GM23248 (cell line): ENCODE measurements at regions not wholly inside any gene's neighbourhood (a gene's known extent, or its start where the extent isn't known, plus 50 kb on each side); places are given as distances from the start of the nearest gene placed in this dataset.

ENCODE experiments used
- DNase-seq: peaks from one replicate; pipeline ENCODE4 v3.0.0-alpha.2; 2015
- H2AFZ ChIP-seq: fragments of 200-600 bp; sonication (generic); 2 replicates; pipeline ENCODE4 v1.6.1; 2016; ENCODE audit warnings: antibody characterized with exemption
- H3F3A ChIP-seq: fragments of 200-600 bp; sonication (generic); 2 replicates; pipeline ENCODE4 v1.6.1; 2016; ENCODE audit warnings: mild to moderate bottlenecking, antibody characterized with exemption, mixed run types; ENCODE audit not compliant: insufficient read depth
- H3K27ac ChIP-seq: fragments of 200-600 bp; sonication (generic); 2 replicates; pipeline ENCODE4 v1.5.1; 2016; ENCODE audit warnings: mild to moderate bottlenecking
- H3K27me3 ChIP-seq: fragments of 200-600 bp; sonication (generic); replicated peaks from 2 replicates; pipeline ENCODE4 v1.6.1; 2016; ENCODE audit warnings: mild to moderate bottlenecking; ENCODE audit not compliant: insufficient read depth
- H3K36me3 ChIP-seq: fragments of 200-600 bp; sonication (generic); 2 replicates; pipeline ENCODE4 v1.6.1; 2016; ENCODE audit warnings: low read depth, mild to moderate bottlenecking
- H3K4me1 ChIP-seq: fragments of 200-600 bp; sonication (generic); 2 replicates; pipeline ENCODE4 v1.6.1; 2016; ENCODE audit warnings: mild to moderate bottlenecking; ENCODE audit not compliant: insufficient read depth
- H3K4me2 ChIP-seq: fragments of 200-600 bp; sonication (generic); one replicate; pipeline ENCODE4 v1.6.1; 2016; ENCODE audit warnings: mild to moderate bottlenecking; ENCODE audit not compliant: unreplicated experiment
- H3K4me3 ChIP-seq: fragments of 200-600 bp; sonication (generic); 2 replicates; pipeline ENCODE4 v1.5.1; 2016; ENCODE audit warnings: mild to moderate bottlenecking
- H3K79me2 ChIP-seq: fragments of 200-600 bp; sonication (generic); 2 replicates; pipeline ENCODE4 v1.6.1; 2016; ENCODE audit warnings: mild to moderate bottlenecking; ENCODE audit not compliant: insufficient read depth
- H3K9ac ChIP-seq: fragments of 200-600 bp; sonication (generic); 2 replicates; pipeline ENCODE4 v1.6.1; 2016; ENCODE audit warnings: mild to moderate bottlenecking
- H3K9me2 ChIP-seq: fragments of 200-600 bp; sonication (generic); 2 replicates; pipeline ENCODE4 v1.6.1; 2016; ENCODE audit warnings: mixed run types, mild to moderate bottlenecking, moderate library complexity; ENCODE audit not compliant: insufficient read depth
- H3K9me3 ChIP-seq: fragments of 200-600 bp; sonication (generic); one replicate; pipeline ENCODE4 v1.6.1; 2017; ENCODE audit warnings: low read depth
- H4K20me1 ChIP-seq: fragments of 200-600 bp; sonication (generic); 2 replicates; pipeline ENCODE4 v1.6.0; 2016; ENCODE audit not compliant: insufficient read depth
- EZH2 ChIP-seq: fragments of 200-600 bp; sonication (generic); IDR thresholded peaks from 2 replicates; pipeline ENCODE4 v1.6.1; 2018; ENCODE audit warnings: antibody characterized with exemption, mild to moderate bottlenecking; ENCODE audit not compliant: insufficient read depth, poor library complexity, severe bottlenecking
- EZH2phosphoT487 ChIP-seq: fragments of 200-600 bp; sonication (generic); IDR thresholded peaks from 2 replicates; pipeline ENCODE4 v1.6.1; 2018; ENCODE audit warnings: antibody characterized with exemption, moderate library complexity, mild to moderate bottlenecking, low read depth; ENCODE audit not compliant: insufficient read depth
- WGBS, 2 experiments: methylation state at CpG; one replicate each; pipeline ENCODE4 v1.1.6; 2015 to 2017; ENCODE audit warnings: low lambda C conversion rate in 2 of 2, low coverage in 1 of 2; ENCODE audit errors: missing lambda C conversion rate in 2 of 2; 5-methylcytosine and 5-hydroxymethylcytosine counted together
- in situ Hi-C: fragments of 300-500 bp; cut with MboI; formaldehyde crosslinking; loops from 2 replicates; pipeline ENCODE4 v1.15.0; 2020

- H3K9ac ChIP-seq, result no peak overlapping the region
- in situ Hi-C loops, result no loop called here
- no peaks in the 10 kb centered on the region for H3K9me2 ChIP-seq
- H3K4me3 ChIP-seq, result no peak overlapping the region
- no peaks in the 10 kb centered on the region; the same call in 1 of the 2 replicates for H4K20me1 ChIP-seq
- no peaks in the 10 kb centered on the region for H3F3A ChIP-seq
- H3K27ac ChIP-seq, result no peak overlapping the region
- no peak for DNase-seq
- no peak for TF ChIP-seq EZH2
- no peak for TF ChIP-seq EZH2phosphoT487
- H3K79me2 ChIP-seq, result no peaks in the 10 kb centered on the region
- WGBS, 2 experiments, result 43 to 45% methylated on average over 6 of the region's 6 CpGs
- no peaks in the 10 kb centered on the region for H3K9me3 ChIP-seq
- no peaks in the 10 kb centered on the region for H3K27me3 ChIP-seq
- no peak overlapping the region for H3K4me2 ChIP-seq
- no peaks in the 10 kb centered on the region for H3K4me1 ChIP-seq
- no peak overlapping the region for H2AFZ ChIP-seq
- H3K36me3 ChIP-seq, result no peaks in the 10 kb centered on the region
Observed at GRCh38 chr4:175380841-175381240, 431.2 kb downstream of the GPM6A start.

- Histone ChIP-seq H3K27ac (no peak overlapping the region), H3K4me3 (no peak overlapping the region), H3K9me3 (no peaks in the 10 kb centered on the region), H2AFZ (no peak overlapping the region), H3F3A (no peaks in the 10 kb centered on the region), H3K27me3 (no peaks in the 10 kb centered on the region), H3K36me3 (no peaks in the 10 kb centered on the region), H4K20me1 (no peaks in the 10 kb centered on the region; the same call in 1 of the 2 replicates), H3K4me1 (no peaks in the 10 kb centered on the region), H3K79me2 (no peaks in the 10 kb centered on the region), H3K9ac (no peak overlapping the region), H3K9me2 (no peaks in the 10 kb centered on the region), H3K4me2 (no peak overlapping the region)
- peak; percentile 12 for DNase-seq
- in situ Hi-C loops, result no loop called here
- 3 to 7% methylated on average over 1 of the region's 1 CpG for WGBS, 2 experiments
- TF ChIP-seq EZH2 (no peak), EZH2phosphoT487 (no peak)
Observed at GRCh38 chr4:175385797-175386196, 426.3 kb downstream of the GPM6A start.

DNA sequence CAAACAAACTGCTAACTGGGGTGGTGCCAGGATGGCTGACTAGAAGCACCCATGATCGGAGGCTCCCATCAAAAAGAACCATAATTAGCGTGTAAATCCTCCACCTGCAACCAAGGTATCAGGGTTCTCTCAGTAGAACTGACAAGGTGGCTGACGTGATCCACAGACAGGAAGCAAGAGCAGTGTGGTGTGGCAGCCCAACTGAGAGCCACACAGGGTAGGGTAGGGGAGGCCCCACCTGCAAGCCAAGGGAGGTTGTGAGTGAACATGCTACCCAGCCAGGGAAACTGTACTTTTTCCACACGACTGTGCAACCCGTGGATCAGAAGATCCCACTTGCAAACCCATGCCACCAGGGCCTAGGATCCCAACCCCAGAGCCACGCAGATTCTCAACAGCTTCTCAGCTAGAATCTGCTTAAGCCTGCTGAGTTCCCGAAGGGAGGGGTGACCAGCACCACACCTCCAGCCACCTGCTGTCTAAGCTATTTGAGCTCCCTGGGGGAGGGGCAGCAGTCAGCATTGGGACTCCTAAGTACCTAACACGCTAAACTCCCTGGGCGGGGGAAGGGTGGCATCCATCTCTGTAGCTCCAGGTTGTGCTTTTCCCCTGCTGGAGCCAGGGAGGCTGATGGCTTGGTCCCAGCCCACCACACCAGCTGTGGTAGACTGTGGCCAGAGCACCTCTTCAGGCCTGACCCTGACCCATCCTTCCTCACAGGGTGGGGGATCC is 425.1 kb downstream of the GPM6A start:
- Histone ChIP-seq H2AFZ (no peak overlapping the region), H3K27ac (no peak overlapping the region), H3K9me2 (no peaks in the 10 kb centered on the region), H3K36me3 (no peaks in the 10 kb centered on the region), H3K9ac (no peak overlapping the region), H4K20me1 (no peaks in the 10 kb centered on the region; the same call in 1 of the 2 replicates), H3K4me3 (no peak overlapping the region), H3K27me3 (no peaks in the 10 kb centered on the region), H3K4me1 (no peaks in the 10 kb centered on the region), H3K9me3 (no peaks in the 10 kb centered on the region), H3K79me2 (no peaks in the 10 kb centered on the region), H3F3A (no peaks in the 10 kb centered on the region), H3K4me2 (no peak overlapping the region)
- 30 to 35% methylated on average over 9 of the region's 9 CpGs for WGBS, 2 experiments
- in situ Hi-C loops, result no loop called here
- TF ChIP-seq EZH2phosphoT487 (no peak), EZH2 (no peak)
- no peak for DNase-seq

DNA sequence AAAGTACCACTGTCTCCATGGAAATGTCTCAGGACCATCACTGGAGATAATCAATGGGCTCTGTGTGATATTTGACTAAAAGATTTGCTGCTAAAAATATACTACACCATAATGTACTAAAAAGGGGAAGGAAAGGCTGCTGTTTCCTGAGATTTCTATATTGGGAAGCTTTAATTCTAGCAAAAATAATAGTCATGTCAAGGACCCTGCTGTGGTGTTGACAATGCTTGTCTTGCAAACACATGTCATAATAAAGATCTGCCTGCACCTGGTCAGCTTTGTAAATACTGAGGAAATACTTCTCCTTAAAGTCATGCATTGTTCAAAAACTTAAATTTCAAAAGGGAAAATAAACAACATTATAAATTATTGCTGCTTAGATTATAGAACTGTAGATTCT is 417.9 kb downstream of the GPM6A start:
- no peak overlapping the region for H3K4me2 ChIP-seq
- H3K9me3 ChIP-seq, result no peaks in the 10 kb centered on the region
- H3K27ac ChIP-seq, result no peak overlapping the region
- H4K20me1 ChIP-seq, result no peaks in the 10 kb centered on the region
- no peaks in the 10 kb centered on the region for H3K27me3 ChIP-seq
- no peaks in the 10 kb centered on the region for H3K4me1 ChIP-seq
- TF ChIP-seq EZH2phosphoT487 (no peak), EZH2 (no peak)
- no peaks in the 10 kb centered on the region for H3K9me2 ChIP-seq
- H3K79me2 ChIP-seq, result no peaks in the 10 kb centered on the region
- no peak overlapping the region for H3K9ac ChIP-seq
- H3K36me3 ChIP-seq, result no peaks in the 10 kb centered on the region
- H3F3A ChIP-seq, result no peaks in the 10 kb centered on the region
- in situ Hi-C loops, result no loop called here
- no peak for DNase-seq
- H3K4me3 ChIP-seq, result no peak overlapping the region
- H2AFZ ChIP-seq, result no peak overlapping the region
